NCI-H2029 (cell line): ENCODE measurements at regions not wholly inside any gene's neighbourhood (a gene's known extent, or its start where the extent isn't known, plus 50 kb on each side); places are given as distances from the start of the nearest gene placed in this dataset.

Experiments used
- DNase-seq: peaks from one replicate; lab custom pipeline; 2025; lab: John Stamatoyannopoulos, UW

GRCh38 chr12:17809206-17809605 is 280.8 kb downstream of the RERGL start:
- DNase-seq, result no peak

DNA sequence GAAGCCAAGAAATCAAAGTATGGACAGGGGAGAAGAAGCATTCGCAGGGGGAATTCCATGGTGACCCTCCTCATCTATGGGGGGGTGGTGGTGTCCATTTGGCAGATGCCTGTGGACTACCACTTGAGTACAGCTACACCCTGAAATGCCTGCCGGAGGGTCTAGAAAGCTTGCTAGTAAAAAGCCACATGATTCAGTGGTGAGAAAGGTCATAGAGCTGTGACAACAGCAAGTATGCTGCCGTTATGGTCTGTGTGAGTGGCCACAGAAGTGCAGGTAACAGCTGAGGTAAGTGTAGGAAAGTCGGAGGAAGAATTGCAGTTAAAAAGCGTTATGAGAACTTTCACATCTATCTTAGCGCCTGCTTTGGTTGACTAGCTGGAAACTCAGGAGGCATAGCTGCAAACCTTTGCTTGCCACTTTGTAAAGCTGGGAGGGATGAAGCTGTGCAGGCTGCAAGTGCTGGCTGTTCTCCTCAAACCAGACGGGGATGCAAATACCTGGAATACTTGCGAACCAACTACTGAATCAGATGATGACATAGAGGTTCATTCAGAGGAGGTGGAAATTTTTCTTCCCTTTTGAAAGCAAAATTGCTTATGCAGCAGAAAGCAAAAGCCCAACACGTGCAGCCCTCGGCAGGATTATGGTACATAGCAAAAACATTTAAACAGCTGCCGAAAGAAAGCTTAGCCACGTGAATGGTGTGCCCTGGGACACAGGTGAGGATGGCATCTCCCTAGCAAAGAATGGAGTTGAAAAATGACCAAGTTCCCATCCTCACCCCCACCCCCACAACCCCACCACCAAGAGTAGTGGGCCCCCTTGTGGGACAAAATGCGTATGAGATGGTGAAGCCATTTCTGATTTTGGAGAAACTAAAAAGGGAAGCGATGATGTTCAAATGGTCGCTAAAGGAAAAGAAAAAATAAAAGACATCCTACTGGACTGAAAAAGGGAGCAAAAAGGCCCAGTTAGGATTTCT is 287.0 kb downstream of the RERGL start:
- no peak for DNase-seq

GRCh38 chr12:17793854-17794253 is 296.1 kb downstream of the RERGL start:
- no peak for DNase-seq

DNA sequence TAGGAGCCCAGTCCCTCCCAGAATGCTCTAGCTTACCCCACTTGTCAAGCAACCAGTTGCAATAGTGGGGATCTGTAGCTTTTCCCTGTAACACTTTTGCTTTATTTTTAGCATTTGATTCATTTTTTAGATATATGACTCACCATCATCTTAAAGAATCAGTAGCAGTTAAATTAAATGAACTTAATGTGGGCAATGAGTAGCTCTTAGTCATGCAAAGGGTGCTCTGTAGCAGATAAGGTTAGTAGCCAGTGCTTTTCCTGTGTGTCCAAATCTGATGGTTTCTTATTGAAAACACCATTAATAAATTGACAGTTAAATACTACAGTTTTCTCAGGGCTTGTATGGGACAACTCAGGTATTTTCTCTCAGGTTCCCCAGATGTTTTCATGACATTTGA is 311.8 kb downstream of the RERGL start:
- DNase-seq, result no peak

DNA sequence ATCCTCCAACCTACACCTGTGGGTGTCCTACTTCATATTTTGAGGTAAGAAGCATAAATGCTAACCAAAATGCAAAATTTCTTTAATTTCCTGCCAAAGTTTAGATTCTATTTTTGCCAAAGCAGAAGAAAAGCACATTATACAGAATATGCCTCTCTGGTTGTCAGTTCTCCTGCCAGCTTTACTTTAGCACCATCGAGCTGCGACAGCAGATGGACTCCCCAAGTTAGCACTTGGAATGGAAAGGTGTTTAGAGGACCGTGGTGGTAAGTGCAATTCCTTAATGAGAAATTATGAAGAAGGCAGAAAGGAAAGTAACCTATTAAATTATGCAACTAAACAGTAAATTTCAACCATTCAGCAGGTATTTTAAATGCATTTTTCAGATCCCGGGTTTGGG is 326.6 kb downstream of the RERGL start:
- no peak for DNase-seq

DNA sequence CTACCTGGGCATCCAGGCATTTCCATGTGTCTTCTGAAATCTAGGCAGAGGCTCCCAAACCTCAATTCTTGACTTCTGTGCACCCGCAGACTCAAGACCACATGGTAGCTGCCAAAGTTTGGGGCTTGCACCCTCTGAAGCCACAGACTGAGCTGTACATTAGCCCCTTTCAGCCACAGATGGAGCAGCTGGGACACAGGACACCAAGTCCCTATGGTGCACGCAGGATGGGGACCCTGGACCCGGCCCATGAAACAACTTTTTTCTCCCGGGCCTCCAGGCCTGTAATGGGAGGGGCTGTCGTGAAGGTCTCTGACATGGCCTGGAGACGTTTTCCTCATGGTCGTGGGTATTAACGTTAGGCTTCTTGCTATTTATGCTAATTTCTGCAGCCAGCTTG is 330.0 kb downstream of the RERGL start:
- no peak for DNase-seq
